ENCODE measurements at regions not wholly inside any gene's neighbourhood (a gene's known extent, or its start where the extent isn't known, plus 50 kb on each side); places are given as distances from the start of the nearest gene placed in this dataset.

- ATAC-seq (replicated peaks) (no peak), DNase-seq (no peak)
- H3K36me3 Mint-ChIP-seq (ENCODE audit: insufficient read depth): no peaks in the 10 kb centered on the region
- H3K27me3 Mint-ChIP-seq: peaks cover 0 to 3% of the 10 kb centered on the region in 2 donors
- no peak overlapping the region for H3K4me3 Mint-ChIP-seq
- H3K27ac Mint-ChIP-seq: no peak overlapping the region
- H3K4me1 Mint-ChIP-seq (ENCODE audit: low read depth in 2 of 2): no peaks in the 10 kb centered on the region
- H3K9me3 Mint-ChIP-seq: no peaks in the 10 kb centered on the region
Observed at GRCh38 chr10:124306520-124306919, 112.2 kb downstream of the OAT start.

- Mint-ChIP-seq H3K9me3 (no peaks in the 10 kb centered on the region), H3K4me1 (ENCODE audit: low read depth in 2 of 2) (no peaks in the 10 kb centered on the region), H3K4me3 (no peak overlapping the region), H3K27ac (no peak overlapping the region), H3K36me3 (ENCODE audit: insufficient read depth) (no peaks in the 10 kb centered on the region), H3K27me3 (peaks cover 0 to 9% of the 10 kb centered on the region in 2 donors)
- DNase-seq (no peak), ATAC-seq (replicated peaks) (no peak)
Observed at GRCh38 chr10:124305984-124306383, 112.7 kb downstream of the OAT start.

- ATAC-seq (replicated peaks): no peak
- Mint-ChIP-seq H3K4me3 (no peak overlapping the region), H3K9me3 (peaks cover 0 to 8% of the 10 kb centered on the region in 2 donors), H3K27ac (no peak overlapping the region), H3K36me3 (ENCODE audit: insufficient read depth) (no peaks in the 10 kb centered on the region), H3K4me1 (ENCODE audit: low read depth in 2 of 2) (peaks cover 0 to 1% of the 10 kb centered on the region in 2 donors), H3K27me3 (peaks cover 0 to 17% of the 10 kb centered on the region in 2 donors)
- DNase-seq: no peak
Observed at GRCh38 chr10:124305131-124305530, 113.6 kb downstream of the OAT start.

GRCh38 chr10:124303662-124304418 lies 114.9 kb downstream of the OAT start:
- Mint-ChIP-seq H3K27me3 (peaks cover 0 to 20% of the 10 kb centered on the region in 2 donors), H3K27ac (no peak overlapping the region), H3K4me1 (ENCODE audit: low read depth in 2 of 2) (peaks cover 0 to 1% of the 10 kb centered on the region in 2 donors), H3K9me3 (peaks cover 0 to 8% of the 10 kb centered on the region in 2 donors), H3K36me3 (ENCODE audit: insufficient read depth) (no peaks in the 10 kb centered on the region), H3K4me3 (no peak overlapping the region)
- ATAC-seq (replicated peaks) (no peak), DNase-seq (no peak)

- H3K27me3 Mint-ChIP-seq: peaks cover 0 to 20% of the 10 kb centered on the region in 2 donors
- peaks cover 0 to 8% of the 10 kb centered on the region in 2 donors for H3K9me3 Mint-ChIP-seq
- no peak overlapping the region for H3K27ac Mint-ChIP-seq
- ATAC-seq (replicated peaks) (no peak), DNase-seq (no peak)
- no peaks in the 10 kb centered on the region for H3K36me3 Mint-ChIP-seq (ENCODE audit: insufficient read depth)
- H3K4me1 Mint-ChIP-seq (ENCODE audit: low read depth in 2 of 2): peaks cover 0 to 1% of the 10 kb centered on the region in 2 donors
- no peak overlapping the region for H3K4me3 Mint-ChIP-seq
Observed at GRCh38 chr10:124302951-124303505, 115.7 kb downstream of the OAT start.

- peaks cover 6 to 30% of the 10 kb centered on the region in 2 donors for H3K27me3 Mint-ChIP-seq
- H3K36me3 Mint-ChIP-seq (ENCODE audit: insufficient read depth): no peaks in the 10 kb centered on the region
- H3K27ac Mint-ChIP-seq: no peak overlapping the region
- no peak overlapping the region for H3K4me3 Mint-ChIP-seq
- DNase-seq (no peak), ATAC-seq (replicated peaks) (no peak)
- peaks cover 2 to 15% of the 10 kb centered on the region in 2 donors for H3K9me3 Mint-ChIP-seq
- H3K4me1 Mint-ChIP-seq (ENCODE audit: low read depth in 2 of 2): peaks cover 0 to 1% of the 10 kb centered on the region in 2 donors
Observed at GRCh38 chr10:124301736-124302135, 117.0 kb downstream of the OAT start.

GRCh38 chr10:124300735-124301134 lies 118.0 kb downstream of the OAT start:
- Mint-ChIP-seq H3K27ac (no peak overlapping the region), H3K9me3 (peaks cover 2 to 15% of the 10 kb centered on the region in 2 donors), H3K36me3 (ENCODE audit: insufficient read depth) (no peaks in the 10 kb centered on the region), H3K4me1 (ENCODE audit: low read depth in 2 of 2) (peaks cover 0 to 1% of the 10 kb centered on the region in 2 donors), H3K27me3 (peaks cover 6 to 30% of the 10 kb centered on the region in 2 donors), H3K4me3 (no peak overlapping the region)
- ATAC-seq (replicated peaks) (no peak), DNase-seq (no peak)

- ATAC-seq (replicated peaks) (no peak), DNase-seq (no peak)
- Mint-ChIP-seq H3K36me3 (ENCODE audit: insufficient read depth) (no peaks in the 10 kb centered on the region), H3K4me3 (no peak overlapping the region), H3K27me3 (peaks cover 6 to 30% of the 10 kb centered on the region in 2 donors), H3K4me1 (ENCODE audit: low read depth in 2 of 2) (peaks cover 0 to 1% of the 10 kb centered on the region in 2 donors), H3K27ac (no peak overlapping the region), H3K9me3 (peaks cover 2 to 15% of the 10 kb centered on the region in 2 donors)
Observed at GRCh38 chr10:124300224-124300623, 118.5 kb downstream of the OAT start.

GRCh38 chr10:124299696-124300095 lies 119.0 kb downstream of the OAT start:
- H3K4me3 Mint-ChIP-seq: no peak overlapping the region
- H3K4me1 Mint-ChIP-seq (ENCODE audit: low read depth in 2 of 2): peaks cover 0 to 1% of the 10 kb centered on the region in 2 donors

GRCh38 chr10:124298891-124299290 lies 119.8 kb downstream of the OAT start:
- Mint-ChIP-seq H3K27me3 (peaks cover 6 to 30% of the 10 kb centered on the region in 2 donors), H3K4me3 (no peak overlapping the region), H3K36me3 (ENCODE audit: insufficient read depth) (no peaks in the 10 kb centered on the region), H3K9me3 (peaks cover 2 to 15% of the 10 kb centered on the region in 2 donors), H3K27ac (no peak overlapping the region), H3K4me1 (ENCODE audit: low read depth in 2 of 2) (peaks cover 0 to 1% of the 10 kb centered on the region in 2 donors)
- ATAC-seq (replicated peaks) (no peak), DNase-seq (no peak)

More at GRCh38 chr10:124299696-124300095, 119.0 kb downstream of the OAT start:
- no peak overlapping the region for H3K27ac Mint-ChIP-seq
- H3K36me3 Mint-ChIP-seq (ENCODE audit: insufficient read depth): no peaks in the 10 kb centered on the region
- DNase-seq: no peak
- no peak for ATAC-seq (replicated peaks)
- H3K9me3 Mint-ChIP-seq: peaks cover 2 to 15% of the 10 kb centered on the region in 2 donors
- peaks cover 6 to 30% of the 10 kb centered on the region in 2 donors for H3K27me3 Mint-ChIP-seq

GRCh38 chr10:124296813-124297788 lies 121.6 kb downstream of the OAT start:
- ATAC-seq (replicated peaks) (no peak), DNase-seq (no peak)
- Mint-ChIP-seq H3K27me3 (peaks cover 6 to 30% of the 10 kb centered on the region in 2 donors), H3K36me3 (ENCODE audit: insufficient read depth) (no peaks in the 10 kb centered on the region), H3K27ac (no peak overlapping the region), H3K4me1 (ENCODE audit: low read depth in 2 of 2) (peaks cover 0 to 1% of the 10 kb centered on the region in 2 donors), H3K4me3 (no peak overlapping the region), H3K9me3 (peaks cover 2 to 15% of the 10 kb centered on the region in 2 donors)

GRCh38 chr10:124296121-124296812 lies 122.5 kb downstream of the OAT start:
- peaks cover 6 to 24% of the 10 kb centered on the region in 2 donors for H3K27me3 Mint-ChIP-seq
- H3K27ac Mint-ChIP-seq: no peak overlapping the region
- peaks cover 2 to 15% of the 10 kb centered on the region in 2 donors for H3K9me3 Mint-ChIP-seq
- H3K4me1 Mint-ChIP-seq (ENCODE audit: low read depth in 2 of 2): peaks cover 0 to 1% of the 10 kb centered on the region in 2 donors
- no peak for DNase-seq
- H3K36me3 Mint-ChIP-seq (ENCODE audit: insufficient read depth): no peaks in the 10 kb centered on the region
- ATAC-seq (replicated peaks): no peak
- no peak overlapping the region for H3K4me3 Mint-ChIP-seq

Measured in effector memory CD8-positive, alpha-beta T cell (primary cell).